GM12864 (cell line): ENCODE measurements at regions not wholly inside any gene's neighbourhood (a gene's known extent, or its start where the extent isn't known, plus 50 kb on each side); places are given as distances from the start of the nearest gene placed in this dataset.

Source experiments
- DNase-seq: peaks from one replicate; pipeline ENCODE4 v3.0.0-alpha.2; 2011; ENCODE audit warnings: low read depth
- H3K4me3 ChIP-seq: 2 replicates; pipeline ENCODE4 v1.5.1; 2011; ENCODE audit warnings: mild to moderate bottlenecking, low read depth, low read length, control low read depth
- TF ChIP-seq, protein P1 (sequence below): IDR thresholded peaks from 2 replicates; pipeline ENCODE4 v1.5.1; 2011; ENCODE audit warnings: low read depth, mild to moderate bottlenecking, moderate library complexity, low read length, control low read depth, inconsistent platforms; ENCODE audit errors: missing control alignments

DNA sequence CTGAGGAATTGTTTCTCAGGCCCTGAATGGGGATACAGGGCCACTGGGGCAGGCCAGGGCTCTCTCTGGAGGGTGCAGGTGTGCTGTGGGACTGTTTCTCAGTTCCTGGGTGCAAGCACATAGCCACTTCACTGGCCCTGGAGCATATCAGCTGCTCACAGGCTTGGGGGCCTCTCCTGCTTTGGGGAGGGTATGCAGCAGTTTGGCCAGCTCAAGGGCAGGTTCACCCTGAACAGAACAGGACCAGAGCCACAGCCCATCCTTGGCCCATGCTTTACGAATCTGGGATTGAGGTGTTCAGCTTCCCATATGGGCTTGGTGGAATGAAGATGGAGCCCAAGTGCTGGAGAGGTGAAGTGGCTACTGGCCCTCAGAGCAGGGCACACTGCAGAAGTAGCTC, 186.5 kb downstream of the FBXO8 start:
- H3K4me3 ChIP-seq = no peak overlapping the region
- TF ChIP-seq, protein P1, sequence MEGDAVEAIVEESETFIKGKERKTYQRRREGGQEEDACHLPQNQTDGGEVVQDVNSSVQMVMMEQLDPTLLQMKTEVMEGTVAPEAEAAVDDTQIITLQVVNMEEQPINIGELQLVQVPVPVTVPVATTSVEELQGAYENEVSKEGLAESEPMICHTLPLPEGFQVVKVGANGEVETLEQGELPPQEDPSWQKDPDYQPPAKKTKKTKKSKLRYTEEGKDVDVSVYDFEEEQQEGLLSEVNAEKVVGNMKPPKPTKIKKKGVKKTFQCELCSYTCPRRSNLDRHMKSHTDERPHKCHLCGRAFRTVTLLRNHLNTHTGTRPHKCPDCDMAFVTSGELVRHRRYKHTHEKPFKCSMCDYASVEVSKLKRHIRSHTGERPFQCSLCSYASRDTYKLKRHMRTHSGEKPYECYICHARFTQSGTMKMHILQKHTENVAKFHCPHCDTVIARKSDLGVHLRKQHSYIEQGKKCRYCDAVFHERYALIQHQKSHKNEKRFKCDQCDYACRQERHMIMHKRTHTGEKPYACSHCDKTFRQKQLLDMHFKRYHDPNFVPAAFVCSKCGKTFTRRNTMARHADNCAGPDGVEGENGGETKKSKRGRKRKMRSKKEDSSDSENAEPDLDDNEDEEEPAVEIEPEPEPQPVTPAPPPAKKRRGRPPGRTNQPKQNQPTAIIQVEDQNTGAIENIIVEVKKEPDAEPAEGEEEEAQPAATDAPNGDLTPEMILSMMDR = no peak
- no peak for DNase-seq

DNA sequence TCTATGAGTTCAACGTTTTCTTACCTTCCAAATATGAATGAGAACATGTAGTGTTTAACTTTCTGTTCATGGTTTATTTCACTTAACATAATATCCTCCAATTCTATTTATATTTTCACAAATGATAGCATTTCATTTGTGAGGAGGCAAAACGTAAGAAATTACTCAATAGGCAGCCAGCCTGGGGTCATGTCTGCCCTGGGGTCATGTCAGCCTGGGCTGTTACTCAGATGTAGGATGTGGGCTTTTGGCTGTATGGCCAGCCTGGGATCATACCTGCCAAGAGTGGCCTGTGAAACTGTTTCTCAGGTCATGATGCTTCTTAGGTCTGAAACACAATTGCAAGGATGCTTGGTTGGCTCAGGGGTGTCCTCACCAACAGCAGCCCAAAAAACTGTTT, 187.0 kb downstream of the FBXO8 start:
- no peak overlapping the region for H3K4me3 ChIP-seq
- TF ChIP-seq, protein P1 = no peak
- no peak for DNase-seq

DNA sequence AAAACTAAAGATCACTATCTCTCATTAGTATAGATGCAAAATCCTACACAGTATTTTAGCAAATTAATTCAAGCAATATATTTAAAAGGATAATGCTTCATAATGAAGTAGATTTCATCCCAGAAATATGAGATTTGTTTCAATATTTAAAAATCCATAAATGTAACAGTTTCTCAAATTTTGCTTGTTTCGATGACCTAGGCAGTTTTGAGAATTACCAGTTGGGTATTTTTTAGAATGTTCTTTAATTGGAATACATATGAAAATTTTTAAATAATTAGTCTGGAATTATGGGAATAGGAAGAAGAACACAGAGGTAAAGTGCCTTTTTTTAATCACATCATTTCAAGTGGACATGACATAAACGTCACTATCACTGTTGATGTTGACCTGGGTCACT, 192.3 kb downstream of the FBXO8 start:
- DNase-seq = no peak
- TF ChIP-seq, protein P1 = no peak
- H3K4me3 ChIP-seq = no peak overlapping the region

DNA sequence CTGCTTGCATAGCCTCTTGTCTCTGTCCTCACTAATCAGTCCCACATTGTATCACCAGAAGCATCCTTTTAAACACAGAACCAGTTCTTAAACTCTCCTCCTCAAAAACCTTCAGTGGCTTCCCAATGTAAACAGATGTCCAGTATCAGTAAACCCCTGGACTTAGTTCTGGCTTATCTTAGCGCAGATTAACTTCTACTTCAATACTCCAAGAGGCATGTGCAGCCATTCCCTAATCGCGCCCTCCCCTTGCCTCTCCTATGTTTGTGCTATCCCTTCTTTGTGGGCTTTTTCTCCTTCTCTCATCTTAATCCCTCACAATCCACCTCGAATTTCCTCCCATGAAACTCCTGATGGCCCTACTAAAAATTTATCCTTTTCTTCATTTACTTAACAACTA, 193.8 kb downstream of the FBXO8 start:
- no peak overlapping the region for H3K4me3 ChIP-seq
- DNase-seq = no peak
- TF ChIP-seq, protein P1 = no peak

DNA sequence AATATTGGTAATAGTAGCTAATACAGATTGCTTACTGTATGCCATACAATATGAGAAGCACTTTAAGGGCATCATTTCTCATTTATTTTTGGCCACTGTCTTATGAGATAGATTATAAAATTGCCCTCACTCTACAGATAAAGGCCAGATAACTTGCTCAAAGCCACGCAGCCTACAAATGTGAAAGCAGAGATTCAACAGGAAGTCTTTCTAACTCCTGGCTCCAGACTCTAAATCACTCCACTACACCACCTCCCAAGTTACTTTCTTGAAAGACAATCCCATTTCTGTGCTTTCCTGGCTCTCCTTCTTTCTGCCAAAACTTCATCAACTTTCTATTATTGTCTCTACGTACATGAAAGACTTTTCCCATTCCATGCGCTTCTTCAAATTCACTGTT, 194.7 kb downstream of the FBXO8 start:
- TF ChIP-seq, protein P1 = no peak
- no peak overlapping the region for H3K4me3 ChIP-seq
- DNase-seq = no peak

DNA sequence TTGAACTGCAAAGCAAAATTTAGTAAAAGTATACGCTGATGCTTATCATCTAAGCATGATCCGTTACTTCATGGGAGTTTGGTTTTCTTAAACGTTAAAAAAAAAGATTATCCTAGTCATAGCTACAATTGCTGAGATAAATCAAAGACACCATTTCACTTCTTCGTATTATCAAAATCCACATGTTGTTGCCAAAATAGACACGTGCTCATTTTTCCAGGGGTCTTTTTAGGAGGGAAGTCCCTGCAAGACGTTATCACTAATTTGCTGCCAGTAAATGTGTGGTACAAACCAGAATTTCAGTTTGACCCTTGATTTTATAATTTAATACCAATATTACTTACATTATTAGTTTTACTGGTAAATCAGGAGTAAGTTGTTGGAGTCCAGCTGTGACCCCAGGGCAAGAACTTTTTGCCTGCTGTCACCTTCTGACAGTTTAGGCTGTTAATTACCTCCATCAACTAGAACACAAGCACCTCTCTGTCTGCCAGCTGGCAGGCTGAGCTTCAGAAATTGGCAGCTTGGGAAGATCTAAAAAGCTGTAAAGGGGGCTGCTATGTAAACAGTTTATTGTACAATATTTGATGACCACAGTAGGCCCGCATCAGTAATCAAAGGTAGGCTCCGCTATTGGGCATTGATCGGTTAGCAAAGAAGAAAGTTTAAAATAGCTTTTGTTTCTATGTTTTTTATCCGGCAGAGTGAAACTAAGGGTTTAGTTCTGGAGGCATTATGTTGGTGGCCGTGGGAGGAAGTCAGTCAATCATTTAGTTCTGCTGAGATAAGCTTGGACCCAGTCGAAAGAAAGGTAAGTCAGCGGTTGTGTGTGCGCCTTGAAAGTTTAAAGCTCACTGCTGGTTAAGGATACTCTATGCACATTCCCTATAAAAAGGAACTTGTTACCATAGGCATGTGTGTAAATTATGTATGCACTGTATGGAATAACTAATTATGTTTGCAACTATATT, 196.4 kb downstream of the FBXO8 start:
- TF ChIP-seq, protein P1 = no peak
- no peak for DNase-seq

DNA sequence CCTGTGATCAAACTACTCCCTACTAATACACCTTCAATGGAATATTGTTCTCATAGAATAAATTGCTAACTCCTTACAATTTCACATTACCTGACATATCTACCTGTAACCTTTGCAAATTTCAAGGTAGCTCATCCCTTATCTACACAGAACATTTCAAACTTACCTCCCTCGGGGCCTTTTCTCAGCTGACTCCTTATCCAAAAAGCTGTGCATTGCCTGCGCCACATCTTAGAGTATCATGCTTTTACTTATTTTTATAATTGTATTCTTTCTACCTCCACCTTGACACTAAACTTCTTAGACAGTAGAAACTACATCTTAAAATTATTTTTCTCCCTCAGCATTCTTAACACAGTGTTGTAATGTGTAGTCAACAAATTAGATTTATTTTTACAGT, 198.5 kb downstream of the FBXO8 start:
- H3K4me3 ChIP-seq = no peak overlapping the region
- TF ChIP-seq, protein P1 = no peak
- DNase-seq = no peak

More for the DNA sequence above, 196.4 kb downstream of the FBXO8 start:
- no peak overlapping the region for H3K4me3 ChIP-seq
